ENCODE measurements at regions not wholly inside any gene's neighbourhood (a gene's known extent, or its start where the extent isn't known, plus 50 kb on each side); places are given as distances from the start of the nearest gene placed in this dataset.

GRCh38 chr6:114541794-114542193, 199.0 kb upstream of the HS3ST5 start:
- no peak for TF ChIP-seq CTCF (IDR thresholded peaks at IDR 0.05)
- TF ChIP-seq JUND (IDR thresholded peaks at IDR 0.05), result no peak
- TF ChIP-seq EP300 (IDR thresholded peaks at IDR 0.05; ENCODE audit: borderline replicate concordance in 1 of 2, low read depth in 1 of 2, low read length in 1 of 2), result no peak

Data from SK-N-SH (cell line).